ENCODE measurements at regions not wholly inside any gene's neighbourhood (a gene's known extent, or its start where the extent isn't known, plus 50 kb on each side); places are given as distances from the start of the nearest gene placed in this dataset.

DNA sequence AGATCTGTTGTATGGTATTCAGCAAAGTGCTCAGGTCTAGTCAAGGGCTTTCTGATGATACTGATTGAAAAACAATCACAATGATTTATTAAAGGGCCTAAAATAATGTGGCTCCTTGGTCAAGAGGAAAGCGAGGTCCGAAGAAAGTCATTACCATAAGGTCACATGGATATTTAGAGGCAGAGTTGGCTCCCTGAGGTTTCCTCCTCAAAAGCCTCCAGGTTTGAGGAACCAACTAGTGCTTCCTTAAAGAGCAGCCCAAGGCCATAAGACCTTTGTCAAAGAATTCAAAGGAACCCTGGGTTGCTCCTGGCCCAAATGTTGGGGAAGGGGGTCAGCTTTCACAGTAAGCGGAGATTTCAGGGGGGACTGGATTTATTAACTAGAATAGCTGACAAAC lies 280.7 kb upstream of the ATP5MC3 start:
- TF ChIP-seq, protein P1, sequence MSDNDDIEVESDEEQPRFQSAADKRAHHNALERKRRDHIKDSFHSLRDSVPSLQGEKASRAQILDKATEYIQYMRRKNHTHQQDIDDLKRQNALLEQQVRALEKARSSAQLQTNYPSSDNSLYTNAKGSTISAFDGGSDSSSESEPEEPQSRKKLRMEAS (IDR thresholded peaks at IDR 0.05), result no peak
- TF ChIP-seq, protein P2, sequence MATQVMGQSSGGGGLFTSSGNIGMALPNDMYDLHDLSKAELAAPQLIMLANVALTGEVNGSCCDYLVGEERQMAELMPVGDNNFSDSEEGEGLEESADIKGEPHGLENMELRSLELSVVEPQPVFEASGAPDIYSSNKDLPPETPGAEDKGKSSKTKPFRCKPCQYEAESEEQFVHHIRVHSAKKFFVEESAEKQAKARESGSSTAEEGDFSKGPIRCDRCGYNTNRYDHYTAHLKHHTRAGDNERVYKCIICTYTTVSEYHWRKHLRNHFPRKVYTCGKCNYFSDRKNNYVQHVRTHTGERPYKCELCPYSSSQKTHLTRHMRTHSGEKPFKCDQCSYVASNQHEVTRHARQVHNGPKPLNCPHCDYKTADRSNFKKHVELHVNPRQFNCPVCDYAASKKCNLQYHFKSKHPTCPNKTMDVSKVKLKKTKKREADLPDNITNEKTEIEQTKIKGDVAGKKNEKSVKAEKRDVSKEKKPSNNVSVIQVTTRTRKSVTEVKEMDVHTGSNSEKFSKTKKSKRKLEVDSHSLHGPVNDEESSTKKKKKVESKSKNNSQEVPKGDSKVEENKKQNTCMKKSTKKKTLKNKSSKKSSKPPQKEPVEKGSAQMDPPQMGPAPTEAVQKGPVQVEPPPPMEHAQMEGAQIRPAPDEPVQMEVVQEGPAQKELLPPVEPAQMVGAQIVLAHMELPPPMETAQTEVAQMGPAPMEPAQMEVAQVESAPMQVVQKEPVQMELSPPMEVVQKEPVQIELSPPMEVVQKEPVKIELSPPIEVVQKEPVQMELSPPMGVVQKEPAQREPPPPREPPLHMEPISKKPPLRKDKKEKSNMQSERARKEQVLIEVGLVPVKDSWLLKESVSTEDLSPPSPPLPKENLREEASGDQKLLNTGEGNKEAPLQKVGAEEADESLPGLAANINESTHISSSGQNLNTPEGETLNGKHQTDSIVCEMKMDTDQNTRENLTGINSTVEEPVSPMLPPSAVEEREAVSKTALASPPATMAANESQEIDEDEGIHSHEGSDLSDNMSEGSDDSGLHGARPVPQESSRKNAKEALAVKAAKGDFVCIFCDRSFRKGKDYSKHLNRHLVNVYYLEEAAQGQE (IDR thresholded peaks at IDR 0.05), result no peak
- TF ChIP-seq, protein P3, sequence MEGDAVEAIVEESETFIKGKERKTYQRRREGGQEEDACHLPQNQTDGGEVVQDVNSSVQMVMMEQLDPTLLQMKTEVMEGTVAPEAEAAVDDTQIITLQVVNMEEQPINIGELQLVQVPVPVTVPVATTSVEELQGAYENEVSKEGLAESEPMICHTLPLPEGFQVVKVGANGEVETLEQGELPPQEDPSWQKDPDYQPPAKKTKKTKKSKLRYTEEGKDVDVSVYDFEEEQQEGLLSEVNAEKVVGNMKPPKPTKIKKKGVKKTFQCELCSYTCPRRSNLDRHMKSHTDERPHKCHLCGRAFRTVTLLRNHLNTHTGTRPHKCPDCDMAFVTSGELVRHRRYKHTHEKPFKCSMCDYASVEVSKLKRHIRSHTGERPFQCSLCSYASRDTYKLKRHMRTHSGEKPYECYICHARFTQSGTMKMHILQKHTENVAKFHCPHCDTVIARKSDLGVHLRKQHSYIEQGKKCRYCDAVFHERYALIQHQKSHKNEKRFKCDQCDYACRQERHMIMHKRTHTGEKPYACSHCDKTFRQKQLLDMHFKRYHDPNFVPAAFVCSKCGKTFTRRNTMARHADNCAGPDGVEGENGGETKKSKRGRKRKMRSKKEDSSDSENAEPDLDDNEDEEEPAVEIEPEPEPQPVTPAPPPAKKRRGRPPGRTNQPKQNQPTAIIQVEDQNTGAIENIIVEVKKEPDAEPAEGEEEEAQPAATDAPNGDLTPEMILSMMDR (IDR thresholded peaks at IDR 0.05; ENCODE audit: low read depth, low read length, missing input control), result no peak
- no peak for TF ChIP-seq YY1 (IDR thresholded peaks at IDR 0.05)
- TF ChIP-seq, protein P4, sequence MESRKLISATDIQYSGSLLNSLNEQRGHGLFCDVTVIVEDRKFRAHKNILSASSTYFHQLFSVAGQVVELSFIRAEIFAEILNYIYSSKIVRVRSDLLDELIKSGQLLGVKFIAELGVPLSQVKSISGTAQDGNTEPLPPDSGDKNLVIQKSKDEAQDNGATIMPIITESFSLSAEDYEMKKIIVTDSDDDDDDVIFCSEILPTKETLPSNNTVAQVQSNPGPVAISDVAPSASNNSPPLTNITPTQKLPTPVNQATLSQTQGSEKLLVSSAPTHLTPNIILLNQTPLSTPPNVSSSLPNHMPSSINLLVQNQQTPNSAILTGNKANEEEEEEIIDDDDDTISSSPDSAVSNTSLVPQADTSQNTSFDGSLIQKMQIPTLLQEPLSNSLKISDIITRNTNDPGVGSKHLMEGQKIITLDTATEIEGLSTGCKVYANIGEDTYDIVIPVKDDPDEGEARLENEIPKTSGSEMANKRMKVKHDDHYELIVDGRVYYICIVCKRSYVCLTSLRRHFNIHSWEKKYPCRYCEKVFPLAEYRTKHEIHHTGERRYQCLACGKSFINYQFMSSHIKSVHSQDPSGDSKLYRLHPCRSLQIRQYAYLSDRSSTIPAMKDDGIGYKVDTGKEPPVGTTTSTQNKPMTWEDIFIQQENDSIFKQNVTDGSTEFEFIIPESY (IDR thresholded peaks at IDR 0.05), result no peak
- no peak for TF ChIP-seq TAF1 (conservative IDR thresholded peaks at IDR 0.05)
- no peak for TF ChIP-seq RXRA (IDR thresholded peaks at IDR 0.05)
